ENCODE measurements at regions not wholly inside any gene's neighbourhood (a gene's known extent, or its start where the extent isn't known, plus 50 kb on each side); places are given as distances from the start of the nearest gene placed in this dataset.

DNA sequence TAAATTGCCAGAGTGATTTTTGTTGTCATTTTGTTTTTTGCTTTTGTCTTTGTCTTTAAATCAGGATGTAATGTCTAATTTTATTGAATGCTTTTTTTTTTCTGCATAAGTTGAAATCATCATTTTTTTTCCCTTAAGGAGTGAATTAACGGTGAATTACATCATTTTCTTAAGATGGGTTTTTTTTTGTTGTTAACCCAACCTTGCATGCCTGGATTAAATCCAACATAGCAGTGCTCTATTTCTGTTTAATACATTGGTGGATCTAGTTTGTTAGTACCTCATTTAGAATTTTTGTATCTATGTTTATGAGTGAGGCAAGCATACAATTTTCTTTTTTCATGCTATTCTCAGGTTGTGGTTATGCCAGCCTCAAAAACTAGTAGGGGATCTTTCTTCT, 186.4 kb upstream of the TMC3 start:
- H3K27me3 Mint-ChIP-seq: peaks cover 4% of the 10 kb centered on the region
- no peaks in the 10 kb centered on the region for H3K4me1 Mint-ChIP-seq (ENCODE audit: low read depth)
- H3K27ac Mint-ChIP-seq: no peak overlapping the region
- no peaks in the 10 kb centered on the region for H3K9me3 Mint-ChIP-seq
- no peaks in the 10 kb centered on the region for H3K36me3 Mint-ChIP-seq (ENCODE audit: low read depth)
- H3K4me3 Mint-ChIP-seq: no peak overlapping the region
- DNase-seq: no peak

DNA sequence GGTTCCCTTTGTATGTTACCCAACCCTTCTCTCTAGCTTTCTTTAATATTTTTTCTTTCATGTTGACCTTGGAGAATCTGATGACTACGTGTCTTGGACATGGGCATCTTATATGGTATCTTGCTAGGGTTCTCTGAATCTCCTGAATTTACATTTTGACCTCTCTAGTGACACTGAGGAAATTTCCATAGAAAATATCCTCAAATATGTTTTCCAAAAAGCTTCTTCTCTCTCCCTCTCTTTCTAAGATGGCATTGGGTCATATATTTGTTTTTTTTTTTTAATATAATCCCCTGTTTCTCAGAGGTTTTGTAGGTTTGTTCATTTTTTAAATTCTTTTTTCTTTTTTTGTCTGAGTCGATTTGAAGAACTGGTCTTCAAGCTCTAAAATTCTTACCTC, 184.0 kb upstream of the TMC3 start:
- no peak overlapping the region for H3K27ac Mint-ChIP-seq
- H3K27me3 Mint-ChIP-seq: peaks cover 8% of the 10 kb centered on the region
- no peaks in the 10 kb centered on the region for H3K36me3 Mint-ChIP-seq (ENCODE audit: low read depth)
- no peaks in the 10 kb centered on the region for H3K9me3 Mint-ChIP-seq
- no peak overlapping the region for H3K4me3 Mint-ChIP-seq
- no peaks in the 10 kb centered on the region for H3K4me1 Mint-ChIP-seq (ENCODE audit: low read depth)
- DNase-seq: no peak

DNA sequence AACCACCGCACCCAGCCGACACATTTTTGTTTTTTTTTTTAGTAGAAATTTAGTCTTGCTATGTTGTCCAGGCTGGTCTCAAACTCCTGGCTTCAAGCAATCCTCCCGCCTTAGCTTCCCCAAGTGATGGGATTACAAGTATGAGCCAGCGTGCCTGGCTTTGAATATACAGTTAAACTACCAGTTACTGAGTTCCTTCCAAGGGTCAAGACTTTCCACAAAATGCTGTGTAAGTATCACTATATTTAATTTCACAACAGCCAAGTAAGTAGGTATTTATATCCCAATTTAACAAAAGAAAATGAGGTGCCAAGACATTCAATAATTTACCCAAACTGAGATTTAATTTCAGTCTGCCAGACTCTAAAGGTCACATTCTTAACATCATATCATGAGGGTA, 181.3 kb upstream of the TMC3 start:
- Mint-ChIP-seq H3K27ac (no peak overlapping the region), H3K27me3 (peaks cover 10% of the 10 kb centered on the region), H3K9me3 (no peaks in the 10 kb centered on the region), H3K4me1 (ENCODE audit: low read depth) (no peaks in the 10 kb centered on the region), H3K4me3 (no peak overlapping the region), H3K36me3 (ENCODE audit: low read depth) (no peaks in the 10 kb centered on the region)
- no peak for DNase-seq

DNA sequence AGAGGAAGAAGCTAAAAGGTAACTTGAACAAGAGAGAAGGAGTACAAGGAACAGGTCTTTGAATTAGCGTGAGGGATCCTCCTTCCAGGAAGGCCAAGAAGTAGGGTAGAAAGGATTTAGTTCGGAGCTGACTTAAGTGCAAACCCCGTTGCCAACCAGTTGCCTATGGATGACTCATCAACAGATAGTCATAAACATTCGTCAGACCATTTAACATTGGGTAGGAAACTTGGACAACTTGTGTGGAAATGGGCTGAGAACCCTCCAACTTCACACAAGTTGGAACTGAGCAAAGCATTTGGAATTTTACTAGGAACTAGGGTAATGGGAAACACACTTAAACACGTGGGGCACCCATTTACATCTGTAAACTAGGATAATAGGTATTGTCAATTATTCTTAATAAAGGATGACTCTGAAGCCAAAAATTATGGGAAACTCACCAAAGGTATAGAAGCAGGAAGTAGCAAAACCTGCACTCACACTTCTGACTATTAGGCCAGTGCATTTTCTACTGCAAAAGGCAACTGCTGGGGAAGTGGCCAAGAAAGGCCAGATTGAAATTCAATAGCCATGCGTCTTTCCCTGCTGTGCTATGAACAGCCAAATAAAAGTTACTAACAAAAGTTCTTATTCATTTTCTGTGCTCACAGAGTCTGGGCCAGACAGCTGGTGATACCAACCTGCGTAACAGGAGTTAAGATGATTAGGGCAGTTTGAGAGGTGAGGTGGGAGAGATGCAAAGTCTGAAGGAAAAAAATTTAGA, 174.5 kb upstream of the TMC3 start:
- Mint-ChIP-seq H3K27me3 (peaks cover 11% of the 10 kb centered on the region), H3K27ac (no peak overlapping the region), H3K9me3 (no peaks in the 10 kb centered on the region), H3K36me3 (ENCODE audit: low read depth) (no peaks in the 10 kb centered on the region), H3K4me1 (ENCODE audit: low read depth) (no peaks in the 10 kb centered on the region), H3K4me3 (no peak overlapping the region)
- no peak for DNase-seq

DNA sequence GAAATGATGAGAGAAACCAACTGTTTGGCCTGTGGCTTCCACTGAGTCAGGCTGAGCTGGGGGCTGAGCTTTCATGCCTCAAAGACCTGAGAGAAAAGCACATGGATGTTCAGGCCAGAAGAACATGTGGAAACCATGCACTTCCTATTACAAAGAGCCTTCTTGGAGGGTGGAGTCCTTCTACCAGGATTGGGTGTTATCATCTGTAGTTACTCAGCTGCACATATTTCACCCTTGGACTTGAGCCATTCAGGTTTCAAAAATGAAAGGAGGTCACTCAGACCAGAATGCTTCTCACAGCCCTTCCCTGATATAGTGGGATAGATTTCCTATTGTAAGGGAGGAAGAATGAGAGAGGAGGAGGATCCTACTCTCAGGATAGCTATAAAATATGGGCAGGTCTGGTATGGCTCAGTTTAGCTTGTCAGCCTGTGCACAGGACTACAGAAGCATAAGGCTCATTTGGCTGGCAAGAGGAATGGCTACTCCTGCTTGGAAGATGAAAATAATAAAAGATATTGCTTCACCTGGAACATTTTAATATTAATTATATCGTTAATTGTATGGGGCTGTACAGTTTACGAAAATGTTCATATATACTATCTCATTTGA, 173.6 kb upstream of the TMC3 start:
- H3K9me3 Mint-ChIP-seq: no peaks in the 10 kb centered on the region
- no peak overlapping the region for H3K4me3 Mint-ChIP-seq
- no peak for DNase-seq
- H3K36me3 Mint-ChIP-seq (ENCODE audit: low read depth): no peaks in the 10 kb centered on the region
- no peak overlapping the region for H3K27ac Mint-ChIP-seq
- H3K4me1 Mint-ChIP-seq (ENCODE audit: low read depth): no peaks in the 10 kb centered on the region
- peaks cover 11% of the 10 kb centered on the region for H3K27me3 Mint-ChIP-seq

DNA sequence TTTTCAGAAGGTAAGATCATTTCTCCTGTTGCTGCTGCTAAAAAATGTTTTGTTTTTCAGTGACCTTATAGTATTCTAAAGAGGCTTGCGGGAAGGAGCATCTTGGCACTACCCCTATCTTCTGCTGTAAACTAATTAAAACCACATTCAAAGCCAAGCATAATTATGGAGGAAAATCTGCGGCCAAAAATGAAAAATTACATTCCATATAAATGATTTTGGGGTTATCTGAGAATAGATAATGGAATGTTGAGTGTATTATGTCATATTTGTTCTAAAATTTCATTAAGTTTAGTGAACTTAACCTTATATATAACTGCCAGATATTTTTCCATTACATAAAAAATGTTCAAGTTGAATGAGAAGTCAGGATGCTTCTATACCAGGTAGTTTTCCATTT, 170.4 kb upstream of the TMC3 start:
- Mint-ChIP-seq H3K27ac (no peak overlapping the region), H3K27me3 (peaks cover 11% of the 10 kb centered on the region), H3K9me3 (no peaks in the 10 kb centered on the region), H3K36me3 (ENCODE audit: low read depth) (no peaks in the 10 kb centered on the region), H3K4me1 (ENCODE audit: low read depth) (no peaks in the 10 kb centered on the region), H3K4me3 (no peak overlapping the region)
- DNase-seq: no peak

DNA sequence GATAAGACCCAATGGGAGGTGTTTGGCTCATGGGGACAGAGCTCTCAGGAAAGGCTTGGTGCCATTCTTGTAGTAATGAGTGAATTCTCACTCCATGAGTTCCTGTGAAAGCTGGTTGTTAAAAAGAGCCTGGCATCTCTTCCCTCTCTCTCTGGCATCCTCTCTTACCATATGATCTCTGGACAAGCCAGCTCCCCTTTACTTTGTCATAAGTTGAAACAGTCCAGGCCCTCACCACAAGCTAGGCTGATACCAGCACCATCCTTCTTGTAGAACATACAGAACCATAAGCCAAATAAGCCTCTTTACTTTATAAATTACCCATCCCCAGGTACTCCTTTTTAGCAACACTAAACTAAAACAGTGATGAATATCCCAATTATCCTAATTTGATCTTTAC, 166.9 kb upstream of the TMC3 start:
- Mint-ChIP-seq H3K4me3 (no peak overlapping the region), H3K27ac (no peak overlapping the region), H3K27me3 (peaks cover 21% of the 10 kb centered on the region), H3K36me3 (ENCODE audit: low read depth) (no peaks in the 10 kb centered on the region), H3K9me3 (no peaks in the 10 kb centered on the region), H3K4me1 (ENCODE audit: low read depth) (no peaks in the 10 kb centered on the region)
- DNase-seq: no peak

DNA sequence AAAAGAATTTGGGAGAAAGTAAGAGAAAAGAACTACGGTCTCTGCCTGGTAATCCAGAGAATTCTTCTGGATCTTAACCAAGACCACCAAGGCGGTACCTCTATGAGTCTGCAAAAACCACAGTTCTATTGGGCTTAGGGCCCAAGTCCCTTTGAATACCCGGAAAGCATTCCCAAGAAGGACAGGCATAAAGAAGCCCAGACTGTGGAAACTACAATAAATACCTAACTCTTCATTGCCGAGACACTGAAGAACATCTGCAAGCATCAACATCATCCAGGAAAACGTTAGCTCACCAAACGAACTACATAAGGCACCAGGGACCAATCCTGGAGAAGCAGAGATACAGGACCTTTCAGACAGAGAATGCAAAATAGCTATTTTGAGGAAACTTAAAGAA, 162.3 kb upstream of the TMC3 start:
- Mint-ChIP-seq H3K27ac (no peak overlapping the region), H3K27me3 (peaks cover 24% of the 10 kb centered on the region), H3K4me1 (ENCODE audit: low read depth) (no peaks in the 10 kb centered on the region), H3K4me3 (no peak overlapping the region), H3K9me3 (no peaks in the 10 kb centered on the region), H3K36me3 (ENCODE audit: low read depth) (no peaks in the 10 kb centered on the region)
- no peak for DNase-seq

DNA sequence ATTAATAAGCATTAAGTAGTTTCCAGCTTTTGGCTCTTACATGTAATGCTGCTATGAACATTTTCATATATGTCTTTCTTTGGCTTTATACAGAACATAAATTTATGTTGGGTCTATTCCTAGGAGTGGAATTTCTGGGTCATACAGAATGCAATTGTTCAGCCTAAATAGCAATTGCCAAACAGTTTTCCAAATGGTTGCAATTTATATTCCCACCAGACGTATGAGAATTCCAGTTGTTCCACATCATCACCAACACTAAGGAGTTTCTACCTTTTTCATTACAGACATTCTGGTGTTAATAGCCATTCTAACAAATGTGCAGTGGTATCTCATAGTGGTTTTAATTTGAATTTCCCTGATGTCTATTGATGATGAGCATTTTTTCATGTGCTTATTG, 160.1 kb upstream of the TMC3 start:
- Mint-ChIP-seq H3K4me3 (no peak overlapping the region), H3K4me1 (ENCODE audit: low read depth) (no peaks in the 10 kb centered on the region), H3K9me3 (no peaks in the 10 kb centered on the region), H3K36me3 (ENCODE audit: low read depth) (no peaks in the 10 kb centered on the region), H3K27me3 (peaks cover 22% of the 10 kb centered on the region), H3K27ac (no peak overlapping the region)
- DNase-seq: no peak

DNA sequence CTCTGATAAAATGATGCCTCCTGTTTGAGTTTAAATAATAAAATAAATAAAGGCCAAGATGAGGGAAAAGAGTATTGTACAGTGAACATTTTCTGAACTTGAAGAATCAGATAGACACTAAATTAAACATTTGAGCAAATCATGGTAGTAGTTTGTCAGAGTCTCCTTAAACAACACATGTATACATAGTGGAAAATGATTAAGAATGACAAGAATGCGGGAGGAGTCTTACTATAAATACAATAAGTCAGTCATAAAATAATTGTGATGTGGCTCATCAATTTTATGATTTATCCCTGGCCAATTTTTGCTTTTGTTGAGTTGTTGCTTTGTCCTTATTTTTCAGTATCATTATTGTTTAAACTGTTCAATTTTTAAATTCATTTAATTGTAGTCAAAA, 158.0 kb upstream of the TMC3 start:
- Mint-ChIP-seq H3K9me3 (no peaks in the 10 kb centered on the region), H3K4me1 (ENCODE audit: low read depth) (no peaks in the 10 kb centered on the region), H3K4me3 (no peak overlapping the region), H3K36me3 (ENCODE audit: low read depth) (no peaks in the 10 kb centered on the region), H3K27me3 (peaks cover 15% of the 10 kb centered on the region), H3K27ac (no peak overlapping the region)
- DNase-seq: no peak

DNA sequence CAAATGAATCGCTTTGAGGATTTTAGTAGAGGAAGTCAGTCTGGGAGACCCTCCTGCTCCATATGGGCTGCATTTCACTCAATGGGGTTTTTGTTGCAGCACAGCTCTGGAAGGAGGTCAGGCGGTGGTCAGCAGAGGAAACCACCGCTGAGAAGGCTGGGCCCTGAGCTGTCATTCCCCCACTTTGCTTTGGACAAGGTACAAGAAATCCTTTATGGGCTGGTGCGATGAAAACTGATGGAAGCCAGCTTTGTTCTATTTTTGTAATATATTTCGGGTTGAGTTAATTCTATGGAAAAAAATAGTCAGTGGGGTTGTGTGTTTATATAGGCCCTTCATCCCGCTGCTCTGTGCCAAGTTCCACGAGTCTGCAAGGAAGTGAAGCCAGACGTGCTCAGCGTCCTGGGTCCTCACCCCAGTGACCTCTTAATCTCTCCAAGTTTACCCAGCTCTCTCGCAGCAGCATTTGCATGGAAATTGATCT, 157.1 kb upstream of the TMC3 start:
- Mint-ChIP-seq H3K36me3 (ENCODE audit: low read depth) (no peaks in the 10 kb centered on the region), H3K9me3 (no peaks in the 10 kb centered on the region), H3K4me3 (no peak overlapping the region), H3K27ac (no peak overlapping the region), H3K27me3 (peaks cover 14% of the 10 kb centered on the region), H3K4me1 (ENCODE audit: low read depth) (no peaks in the 10 kb centered on the region)
- no peak for DNase-seq

DNA sequence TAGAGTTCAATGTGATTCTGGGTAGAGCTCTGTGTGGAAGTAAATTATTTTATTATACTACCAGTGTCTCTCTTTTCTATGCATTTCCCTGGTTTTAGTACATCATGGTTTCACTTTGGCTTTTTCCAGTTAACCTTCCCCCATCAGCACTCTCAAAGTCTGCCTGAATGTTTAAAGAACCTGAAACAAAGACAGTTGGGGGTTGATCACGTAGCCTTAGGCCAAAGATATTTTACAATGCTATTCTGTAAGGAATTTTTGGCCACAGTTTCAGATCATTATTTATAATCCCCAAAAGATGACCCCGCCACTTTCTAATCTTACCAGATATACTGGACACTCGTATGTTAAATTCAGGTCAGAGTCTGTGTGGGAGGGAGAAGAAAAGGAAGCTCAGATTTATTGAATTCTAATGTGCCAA, 156.3 kb upstream of the TMC3 start:
- H3K4me3 Mint-ChIP-seq: no peak overlapping the region
- no peaks in the 10 kb centered on the region for H3K4me1 Mint-ChIP-seq (ENCODE audit: low read depth)
- no peaks in the 10 kb centered on the region for H3K9me3 Mint-ChIP-seq
- DNase-seq: no peak
- no peaks in the 10 kb centered on the region for H3K36me3 Mint-ChIP-seq (ENCODE audit: low read depth)
- peaks cover 21% of the 10 kb centered on the region for H3K27me3 Mint-ChIP-seq
- no peak overlapping the region for H3K27ac Mint-ChIP-seq

DNA sequence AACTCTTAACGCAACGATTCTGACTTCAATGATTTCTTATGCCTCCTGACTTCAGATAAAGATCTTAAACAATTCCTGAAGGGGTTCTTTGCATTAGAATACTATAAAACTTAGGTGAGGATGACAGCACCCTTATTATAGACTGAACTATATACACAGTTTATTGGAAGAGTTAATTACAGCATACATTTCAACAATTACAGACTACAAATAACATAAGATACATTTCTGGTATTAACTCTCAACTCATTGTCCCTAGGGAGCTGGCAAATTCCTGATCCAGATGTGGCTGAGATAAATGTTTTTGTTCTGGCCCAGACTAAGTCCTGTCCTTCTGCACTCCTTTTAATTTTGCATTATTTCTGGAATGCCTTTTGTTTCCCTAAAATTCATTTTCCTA, 155.5 kb upstream of the TMC3 start:
- Mint-ChIP-seq H3K4me3 (no peak overlapping the region), H3K9me3 (no peaks in the 10 kb centered on the region), H3K27me3 (peaks cover 23% of the 10 kb centered on the region), H3K27ac (no peak overlapping the region), H3K36me3 (ENCODE audit: low read depth) (no peaks in the 10 kb centered on the region), H3K4me1 (ENCODE audit: low read depth) (no peaks in the 10 kb centered on the region)
- DNase-seq: no peak

DNA sequence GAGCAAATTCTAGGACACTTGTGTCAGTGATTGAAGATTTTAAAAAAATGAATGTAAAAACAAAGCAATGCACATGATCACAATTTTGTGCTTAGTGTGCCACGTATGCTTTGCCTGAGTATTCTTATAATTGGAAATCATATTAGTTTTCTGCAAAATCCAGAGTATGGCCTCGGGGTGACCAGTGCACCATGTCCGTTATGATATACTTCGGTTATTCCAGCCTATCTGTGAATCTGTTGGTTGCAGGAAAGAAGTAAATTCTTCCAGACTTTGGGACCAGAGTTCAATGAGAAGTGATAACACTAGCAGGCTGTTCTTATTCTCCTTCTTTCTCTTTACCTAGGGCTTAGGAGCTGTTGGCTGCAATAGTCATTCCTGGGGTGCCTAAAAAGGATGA, 152.0 kb upstream of the TMC3 start:
- Mint-ChIP-seq H3K36me3 (ENCODE audit: low read depth) (no peaks in the 10 kb centered on the region), H3K4me1 (ENCODE audit: low read depth) (no peaks in the 10 kb centered on the region), H3K9me3 (no peaks in the 10 kb centered on the region), H3K4me3 (no peak overlapping the region), H3K27ac (no peak overlapping the region), H3K27me3 (peaks cover 21% of the 10 kb centered on the region)
- DNase-seq: no peak

DNA sequence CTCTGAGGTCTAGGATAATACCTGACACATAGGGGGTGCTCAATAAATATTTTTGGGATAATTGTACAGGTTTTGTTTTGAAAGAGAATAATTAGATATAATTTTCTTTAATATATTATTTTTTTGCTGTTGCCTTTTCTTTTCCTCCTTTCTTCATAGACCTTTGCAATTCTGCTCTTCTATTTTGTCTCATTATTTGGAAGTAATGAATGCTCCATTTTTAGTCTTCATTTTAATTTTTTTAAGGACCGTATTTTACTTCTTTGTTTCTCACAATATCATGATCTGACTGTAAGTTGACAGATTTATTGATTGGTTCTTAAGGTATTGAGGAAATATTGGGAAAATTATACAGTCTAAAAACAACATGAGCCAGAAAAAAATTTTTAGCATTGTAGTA, 150.5 kb upstream of the TMC3 start:
- no peak overlapping the region for H3K27ac Mint-ChIP-seq
- H3K9me3 Mint-ChIP-seq: no peaks in the 10 kb centered on the region
- no peak for DNase-seq
- no peak overlapping the region for H3K4me3 Mint-ChIP-seq
- no peaks in the 10 kb centered on the region for H3K4me1 Mint-ChIP-seq (ENCODE audit: low read depth)
- no peaks in the 10 kb centered on the region for H3K36me3 Mint-ChIP-seq (ENCODE audit: low read depth)
- peaks cover 21% of the 10 kb centered on the region for H3K27me3 Mint-ChIP-seq
